ENCODE measurements at regions not wholly inside any gene's neighbourhood (a gene's known extent, or its start where the extent isn't known, plus 50 kb on each side); places are given as distances from the start of the nearest gene placed in this dataset.
"Not testable (repeated sequence)": the region's sequence is repeated elsewhere in the genome, so short reads cannot be mapped to it uniquely, and the experiment has no call there.

GRCh38 chr17:21592774-21593173 is 99.5 kb upstream of the KCNJ18 start:
- H3K4me3 ChIP-seq (ENCODE audit: low read depth, low read length), result no peak overlapping the region
- DNase-seq (ENCODE audit: low read depth, low spot score), result no peak
- in situ Hi-C loops (cut with HindIII; ENCODE audit: low sequenced_read_pairs), result no loop called here
- TF ChIP-seq CTCF (IDR thresholded peaks at IDR 0.05; ENCODE audit: low read depth, low read length), result no peak

GRCh38 chr17:21593452-21594105 is 98.7 kb upstream of the KCNJ18 start:
- in situ Hi-C loops (cut with HindIII; ENCODE audit: low sequenced_read_pairs); DNase-seq (ENCODE audit: low read depth, low spot score): not testable (repeated sequence)

GRCh38 chr17:21595086-21595485 is 97.2 kb upstream of the KCNJ18 start:
- no peak for DNase-seq (ENCODE audit: low read depth, low spot score)
- no peak for TF ChIP-seq CTCF (IDR thresholded peaks at IDR 0.05; ENCODE audit: low read depth, low read length)
- no peak overlapping the region for H3K4me3 ChIP-seq (ENCODE audit: low read depth, low read length)
- in situ Hi-C loops (cut with HindIII; ENCODE audit: low sequenced_read_pairs), result no loop called here

More at GRCh38 chr17:21593452-21594105, 98.7 kb upstream of the KCNJ18 start:
- not testable (repeated sequence) for H3K4me3 ChIP-seq (ENCODE audit: low read depth, low read length)

- in situ Hi-C loops (cut with HindIII; ENCODE audit: low sequenced_read_pairs), result no loop called here
These were observed 90.1 kb upstream of the KCNJ18 start for GRCh38 chr17:21602176-21602575.

GRCh38 chr17:21603292-21603691 is 89.0 kb upstream of the KCNJ18 start:
- H3K4me3 ChIP-seq (ENCODE audit: low read depth, low read length); DNase-seq (ENCODE audit: low read depth, low spot score); in situ Hi-C loops (cut with HindIII; ENCODE audit: low sequenced_read_pairs): not testable (repeated sequence)

More at GRCh38 chr17:21602176-21602575, 90.1 kb upstream of the KCNJ18 start:
- TF ChIP-seq CTCF (IDR thresholded peaks at IDR 0.05; ENCODE audit: low read depth, low read length), result no peak
- no peak for DNase-seq (ENCODE audit: low read depth, low spot score)
- H3K4me3 ChIP-seq (ENCODE audit: low read depth, low read length), result no peak overlapping the region

- H3K4me3 ChIP-seq (ENCODE audit: low read depth, low read length); in situ Hi-C loops (cut with HindIII; ENCODE audit: low sequenced_read_pairs); DNase-seq (ENCODE audit: low read depth, low spot score): not testable (repeated sequence)
These were observed 80.9 kb upstream of the KCNJ18 start for GRCh38 chr17:21611443-21611842.

- in situ Hi-C loops (cut with HindIII; ENCODE audit: low sequenced_read_pairs); H3K4me3 ChIP-seq (ENCODE audit: low read depth, low read length); DNase-seq (ENCODE audit: low read depth, low spot score): not testable (repeated sequence)
These were observed 79.9 kb upstream of the KCNJ18 start for GRCh38 chr17:21612123-21613070.

GRCh38 chr17:21613071-21613429 is 79.3 kb upstream of the KCNJ18 start:
- no peak for TF ChIP-seq CTCF (IDR thresholded peaks at IDR 0.05; ENCODE audit: low read depth, low read length)

GRCh38 chr17:21626987-21627386 is 65.3 kb upstream of the KCNJ18 start:
- H3K4me3 ChIP-seq (ENCODE audit: low read depth, low read length); in situ Hi-C loops (cut with HindIII; ENCODE audit: low sequenced_read_pairs); DNase-seq (ENCODE audit: low read depth, low spot score): not testable (repeated sequence)

More at GRCh38 chr17:21613071-21613429, 79.3 kb upstream of the KCNJ18 start:
- H3K4me3 ChIP-seq (ENCODE audit: low read depth, low read length), result no peak overlapping the region
- in situ Hi-C loops (cut with HindIII; ENCODE audit: low sequenced_read_pairs), result no loop called here
- DNase-seq (ENCODE audit: low read depth, low spot score), result no peak

Data from astrocyte of the spinal cord (primary cell).